PFSK-1 (cell line): ENCODE measurements at regions not wholly inside any gene's neighbourhood (a gene's known extent, or its start where the extent isn't known, plus 50 kb on each side); places are given as distances from the start of the nearest gene placed in this dataset.

Source experiments
- FOXP2 ChIP-seq: optimal IDR thresholded peaks from 2 replicates; pipeline ENCODE3; 2011; ENCODE audit warnings: borderline replicate concordance, control low read depth, inconsistent platforms; ENCODE audit not compliant: insufficient read depth; ENCODE audit errors: extremely low read length, extremely low read depth
- POLR2AphosphoS5 ChIP-seq: IDR thresholded peaks from 2 replicates; pipeline ENCODE4 v1.6.1; 2012; ENCODE audit warnings: low read depth, mild to moderate bottlenecking, control low read depth, low read length, moderate library complexity
- SIN3A ChIP-seq: IDR thresholded peaks from 2 replicates; pipeline ENCODE4 v1.6.1; 2012; ENCODE audit warnings: mild to moderate bottlenecking, low read length, moderate library complexity, borderline replicate concordance; ENCODE audit not compliant: insufficient read depth
- TAF1 ChIP-seq: IDR thresholded peaks from 2 replicates; pipeline ENCODE4 v1.6.1; 2012; ENCODE audit warnings: low read length, control low read depth, borderline replicate concordance; ENCODE audit not compliant: insufficient read depth
- TF ChIP-seq, protein P1 (sequence below), 2 experiments: IDR thresholded peaks; 2 replicates each; pipeline versions ENCODE4 v1.6.1 to v1.8.0; 2011 to 2012; ENCODE audit warnings: low read depth in 2 of 2, low read length in 2 of 2, control low read depth in 1 of 2, inconsistent platforms in 1 of 2, mild to moderate bottlenecking in 1 of 2, moderate library complexity in 1 of 2; ENCODE audit not compliant: insufficient read depth in 1 of 2

GRCh38 chr1:4273747-4274146 is 373.7 kb upstream of the C1orf174 start:
- TF ChIP-seq SIN3A, result no peak
- TF ChIP-seq FOXP2, result no peak
- TF ChIP-seq, protein P1, sequence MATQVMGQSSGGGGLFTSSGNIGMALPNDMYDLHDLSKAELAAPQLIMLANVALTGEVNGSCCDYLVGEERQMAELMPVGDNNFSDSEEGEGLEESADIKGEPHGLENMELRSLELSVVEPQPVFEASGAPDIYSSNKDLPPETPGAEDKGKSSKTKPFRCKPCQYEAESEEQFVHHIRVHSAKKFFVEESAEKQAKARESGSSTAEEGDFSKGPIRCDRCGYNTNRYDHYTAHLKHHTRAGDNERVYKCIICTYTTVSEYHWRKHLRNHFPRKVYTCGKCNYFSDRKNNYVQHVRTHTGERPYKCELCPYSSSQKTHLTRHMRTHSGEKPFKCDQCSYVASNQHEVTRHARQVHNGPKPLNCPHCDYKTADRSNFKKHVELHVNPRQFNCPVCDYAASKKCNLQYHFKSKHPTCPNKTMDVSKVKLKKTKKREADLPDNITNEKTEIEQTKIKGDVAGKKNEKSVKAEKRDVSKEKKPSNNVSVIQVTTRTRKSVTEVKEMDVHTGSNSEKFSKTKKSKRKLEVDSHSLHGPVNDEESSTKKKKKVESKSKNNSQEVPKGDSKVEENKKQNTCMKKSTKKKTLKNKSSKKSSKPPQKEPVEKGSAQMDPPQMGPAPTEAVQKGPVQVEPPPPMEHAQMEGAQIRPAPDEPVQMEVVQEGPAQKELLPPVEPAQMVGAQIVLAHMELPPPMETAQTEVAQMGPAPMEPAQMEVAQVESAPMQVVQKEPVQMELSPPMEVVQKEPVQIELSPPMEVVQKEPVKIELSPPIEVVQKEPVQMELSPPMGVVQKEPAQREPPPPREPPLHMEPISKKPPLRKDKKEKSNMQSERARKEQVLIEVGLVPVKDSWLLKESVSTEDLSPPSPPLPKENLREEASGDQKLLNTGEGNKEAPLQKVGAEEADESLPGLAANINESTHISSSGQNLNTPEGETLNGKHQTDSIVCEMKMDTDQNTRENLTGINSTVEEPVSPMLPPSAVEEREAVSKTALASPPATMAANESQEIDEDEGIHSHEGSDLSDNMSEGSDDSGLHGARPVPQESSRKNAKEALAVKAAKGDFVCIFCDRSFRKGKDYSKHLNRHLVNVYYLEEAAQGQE (IDR thresholded peaks at IDR 0.05; ENCODE audit: insufficient read depth in 1 of 2, low read depth in 2 of 2, low read length in 2 of 2), result no peak
- TF ChIP-seq TAF1, result no peak

- no peak for TF ChIP-seq TAF1
- TF ChIP-seq, protein P1 (IDR thresholded peaks at IDR 0.05; ENCODE audit: insufficient read depth in 1 of 2, low read depth in 2 of 2, low read length in 2 of 2), result no peak
- TF ChIP-seq POLR2AphosphoS5, result no peak
- TF ChIP-seq FOXP2, result no peak
- no peak for TF ChIP-seq SIN3A
Measured at GRCh38 chr1:4275083-4275482, 375.0 kb upstream of the C1orf174 start.

DNA sequence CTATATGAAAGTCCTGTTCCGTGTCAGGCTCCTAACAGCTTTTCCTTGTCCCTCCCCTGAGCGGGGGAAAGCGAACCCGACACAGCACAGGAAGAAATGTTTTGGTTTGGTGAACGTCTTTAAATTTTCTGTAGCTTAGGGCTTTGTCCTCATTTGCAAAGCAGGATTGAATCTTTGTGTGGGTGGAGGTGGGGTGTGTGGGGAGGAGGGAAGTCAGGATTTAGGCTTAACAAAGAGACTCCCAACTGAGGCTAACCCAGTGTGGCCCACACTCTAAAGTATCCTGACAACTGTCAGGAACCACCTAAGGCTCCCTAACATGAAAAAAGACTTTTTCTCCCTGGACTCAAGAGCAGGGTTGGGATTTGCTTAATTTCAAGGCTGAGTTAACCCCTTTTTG is 376.2 kb upstream of the C1orf174 start:
- TF ChIP-seq, protein P1 (IDR thresholded peaks at IDR 0.05; ENCODE audit: insufficient read depth in 1 of 2, low read depth in 2 of 2, low read length in 2 of 2), result no peak
- TF ChIP-seq POLR2AphosphoS5, result no peak
- no peak for TF ChIP-seq SIN3A
- no peak for TF ChIP-seq TAF1
- no peak for TF ChIP-seq FOXP2

GRCh38 chr1:4277598-4277997 is 376.8 kb upstream of the AJAP1 start:
- no peak for TF ChIP-seq POLR2AphosphoS5
- no peak for TF ChIP-seq SIN3A
- TF ChIP-seq, protein P1 (IDR thresholded peaks at IDR 0.05; ENCODE audit: insufficient read depth in 1 of 2, low read depth in 2 of 2, low read length in 2 of 2), result no peak
- TF ChIP-seq TAF1, result no peak
- no peak for TF ChIP-seq FOXP2

GRCh38 chr1:4284976-4285375 is 369.4 kb upstream of the AJAP1 start:
- no peak for TF ChIP-seq POLR2AphosphoS5
- TF ChIP-seq, protein P1 (IDR thresholded peaks at IDR 0.05; ENCODE audit: insufficient read depth in 1 of 2, low read depth in 2 of 2, low read length in 2 of 2), result no peak
